Mucosa of gallbladder (tissue), 1 donor: ENCODE measurements at regions not wholly inside any gene's neighbourhood (a gene's known extent, or its start where the extent isn't known, plus 50 kb on each side); places are given as distances from the start of the nearest gene placed in this dataset.

Experiments
- DNase-seq: peaks from one replicate; pipeline ENCODE4 v3.0.0-alpha.2; 2020; ENCODE audit warnings: low spot score
- donor health status: DM: no; HTN: no; CAD: no.

- no peak for DNase-seq
Observed at GRCh38 chr11:95692526-95693260, 96.9 kb downstream of the FAM76B start.

- DNase-seq: no peak
Observed at GRCh38 chr11:95690100-95690499, 99.5 kb downstream of the FAM76B start.

- DNase-seq: no peak
Observed at GRCh38 chr11:95688501-95689222, 100.9 kb downstream of the FAM76B start.

GRCh38 chr11:95688015-95688414, 101.6 kb downstream of the FAM76B start:
- no peak for DNase-seq

GRCh38 chr11:95686265-95686664, 103.3 kb downstream of the FAM76B start:
- DNase-seq: no peak

- no peak for DNase-seq
Observed at GRCh38 chr11:95684701-95685100, 104.9 kb downstream of the FAM76B start.

GRCh38 chr11:95684170-95684569, 105.4 kb downstream of the FAM76B start:
- DNase-seq: no peak

- DNase-seq: no peak
Observed at GRCh38 chr11:95682552-95682951, 107.0 kb downstream of the FAM76B start.

GRCh38 chr11:95680169-95680929, 109.2 kb downstream of the FAM76B start:
- no peak for DNase-seq

- DNase-seq: no peak
Observed at GRCh38 chr11:95678988-95679387, 110.6 kb downstream of the FAM76B start.

- DNase-seq: no peak
Observed at GRCh38 chr11:95676308-95676707, 113.3 kb downstream of the FAM76B start.

GRCh38 chr11:95675585-95675984, 114.0 kb downstream of the FAM76B start:
- no peak for DNase-seq

GRCh38 chr11:95674657-95675358, 114.8 kb downstream of the FAM76B start:
- DNase-seq: no peak

GRCh38 chr11:95671768-95672167, 117.8 kb downstream of the FAM76B start:
- peak; percentile 20 for DNase-seq

- no peak for DNase-seq
Observed at GRCh38 chr11:95668131-95668530, 121.5 kb downstream of the FAM76B start.

GRCh38 chr11:95661162-95661561, 128.4 kb downstream of the FAM76B start:
- DNase-seq: no peak

- no peak for DNase-seq
Observed at GRCh38 chr11:95660038-95660437, 129.5 kb downstream of the FAM76B start.

GRCh38 chr11:95659088-95659487, 130.5 kb downstream of the FAM76B start:
- DNase-seq: no peak

- DNase-seq: no peak
Observed at GRCh38 chr11:95655536-95655935, 134.0 kb downstream of the FAM76B start.

GRCh38 chr11:95653680-95654079, 135.9 kb downstream of the FAM76B start:
- DNase-seq: no peak

GRCh38 chr11:95653099-95653498, 136.5 kb downstream of the FAM76B start:
- DNase-seq: no peak

GRCh38 chr11:95652002-95652472, 137.5 kb downstream of the FAM76B start:
- no peak for DNase-seq
